GM19438 (cell line): ENCODE measurements at regions not wholly inside any gene's neighbourhood (a gene's known extent, or its start where the extent isn't known, plus 50 kb on each side); places are given as distances from the start of the nearest gene placed in this dataset.
"Not testable (repeated sequence)": the region's sequence is repeated elsewhere in the genome, so short reads cannot be mapped to it uniquely, and the experiment has no call there.

ENCODE experiments used
- ATAC-seq: cut with Tn5 transposase; IDR thresholded peaks from one replicate; pipeline ENCODE4 v1.9.1; 2021; ENCODE audit warnings: low read depth; ENCODE audit not compliant: unreplicated experiment

- ATAC-seq = peak; percentile 55
Observed at GRCh38 chr10:64733980-64734379, 1212.8 kb downstream of the REEP3 start.

GRCh38 chr10:64738462-64738861 lies 1217.3 kb downstream of the REEP3 start:
- no peak for ATAC-seq

- ATAC-seq = no peak
Observed at GRCh38 chr10:64745565-64745964, 1224.4 kb downstream of the REEP3 start.

GRCh38 chr10:64750672-64751071 lies 1229.5 kb downstream of the REEP3 start:
- ATAC-seq = no peak

- ATAC-seq = no peak
Observed at GRCh38 chr10:64753516-64753915, 1232.3 kb downstream of the REEP3 start.

GRCh38 chr10:64760371-64760770 lies 1239.2 kb downstream of the REEP3 start:
- no peak for ATAC-seq

GRCh38 chr10:64762861-64763260 lies 1241.7 kb downstream of the REEP3 start:
- no peak for ATAC-seq

- ATAC-seq = no peak
Observed at GRCh38 chr10:64765498-64765897, 1244.3 kb downstream of the REEP3 start.

- ATAC-seq = no peak
Observed at GRCh38 chr10:64771253-64772050, 1250.3 kb downstream of the REEP3 start.

GRCh38 chr10:64773357-64773756 lies 1252.2 kb downstream of the REEP3 start:
- ATAC-seq = no peak

GRCh38 chr10:64784451-64784850 lies 1263.2 kb downstream of the REEP3 start:
- ATAC-seq = not testable (repeated sequence)

- no peak for ATAC-seq
Observed at GRCh38 chr10:64785816-64786215, 1264.6 kb downstream of the REEP3 start.

- no peak for ATAC-seq
Observed at GRCh38 chr10:64786989-64787388, 1265.8 kb downstream of the REEP3 start.

GRCh38 chr10:64795847-64796246 lies 1274.6 kb downstream of the REEP3 start:
- ATAC-seq = no peak

- ATAC-seq = no peak
Observed at GRCh38 chr10:64798297-64798696, 1277.1 kb downstream of the REEP3 start.

GRCh38 chr10:64808233-64808632 lies 1287.0 kb downstream of the REEP3 start:
- not testable (repeated sequence) for ATAC-seq

GRCh38 chr10:64810046-64810445 lies 1288.8 kb downstream of the REEP3 start:
- not testable (repeated sequence) for ATAC-seq

GRCh38 chr10:64813391-64813790 lies 1292.2 kb downstream of the REEP3 start:
- no peak for ATAC-seq

GRCh38 chr10:64814201-64814600 lies 1293.0 kb downstream of the REEP3 start:
- no peak for ATAC-seq

GRCh38 chr10:64829888-64830412 lies 1308.7 kb downstream of the REEP3 start:
- no peak for ATAC-seq

GRCh38 chr10:64830869-64831268 lies 1309.7 kb downstream of the REEP3 start:
- ATAC-seq = no peak

GRCh38 chr10:64840341-64840740 lies 1319.1 kb downstream of the REEP3 start:
- no peak for ATAC-seq
